HG03558 (cell line): ENCODE measurements at regions not wholly inside any gene's neighbourhood (a gene's known extent, or its start where the extent isn't known, plus 50 kb on each side); places are given as distances from the start of the nearest gene placed in this dataset.

Experiments used
- ATAC-seq: cut with Tn5 transposase; IDR thresholded peaks from one replicate; pipeline ENCODE4 v1.9.1; 2021; ENCODE audit warnings: moderate number of reproducible peaks; ENCODE audit not compliant: unreplicated experiment; ENCODE audit errors: extremely low read depth

- no peak for ATAC-seq
Measured at GRCh38 chr4:89665662-89666061, 171.3 kb downstream of the SNCA start.

- ATAC-seq = no peak
Measured at GRCh38 chr4:89664521-89664920, 172.4 kb downstream of the SNCA start.

- ATAC-seq = no peak
Measured at GRCh38 chr4:89661173-89661899, 175.6 kb downstream of the SNCA start.

- no peak for ATAC-seq
Measured at GRCh38 chr4:89660444-89661172, 176.4 kb downstream of the SNCA start.

GRCh38 chr4:89658701-89659024, 178.3 kb downstream of the SNCA start:
- peak; percentile 71 for ATAC-seq

GRCh38 chr4:89657931-89658700, 178.8 kb downstream of the SNCA start:
- peak; percentile 44 for ATAC-seq

- ATAC-seq = no peak
Measured at GRCh38 chr4:89653012-89653411, 183.9 kb downstream of the SNCA start.

- ATAC-seq = no peak
Measured at GRCh38 chr4:89645482-89645881, 191.5 kb downstream of the SNCA start.

- ATAC-seq = no peak
Measured at GRCh38 chr4:89641367-89641687, 195.6 kb downstream of the SNCA start.

- no peak for ATAC-seq
Measured at GRCh38 chr4:89640620-89641366, 196.2 kb downstream of the SNCA start.

GRCh38 chr4:89639395-89639794, 197.6 kb downstream of the SNCA start:
- no peak for ATAC-seq

GRCh38 chr4:89625599-89626293, 211.2 kb downstream of the SNCA start:
- ATAC-seq = no peak

- ATAC-seq = no peak
Measured at GRCh38 chr4:89619206-89619962, 217.6 kb downstream of the SNCA start.

GRCh38 chr4:89618151-89618550, 218.8 kb downstream of the SNCA start:
- ATAC-seq = no peak

GRCh38 chr4:89617317-89617716, 219.6 kb downstream of the SNCA start:
- no peak for ATAC-seq

GRCh38 chr4:89616382-89616781, 220.6 kb downstream of the SNCA start:
- no peak for ATAC-seq

GRCh38 chr4:89615051-89615450, 221.9 kb downstream of the SNCA start:
- no peak for ATAC-seq

- no peak for ATAC-seq
Measured at GRCh38 chr4:89614155-89614554, 222.8 kb downstream of the SNCA start.

- no peak for ATAC-seq
Measured at GRCh38 chr4:89610236-89610635, 226.7 kb downstream of the SNCA start.
